Left lung (tissue), 4 donors: ENCODE measurements at regions not wholly inside any gene's neighbourhood (a gene's known extent, or its start where the extent isn't known, plus 50 kb on each side); places are given as distances from the start of the nearest gene placed in this dataset.

ENCODE experiments used
- ATAC-seq: fragments of 200-7000 bp; cut with Tn5 transposase; one replicate; pipeline ENCODE4 v1.9.1; 2020; ENCODE audit warnings: moderate library complexity
- DNase-seq, 4 donors: peaks; one replicate each; pipeline ENCODE4 v3.0.0-alpha.2; 2013 to 2020
- H3K27ac ChIP-seq, 2 donors: fragments of 200-600 bp; sonication (generic) in 1 of 2; one replicate each; pipeline versions ENCODE4 v1.5.0 to v1.8.0; 2020 to 2021
- H3K27me3 ChIP-seq, 2 donors: fragments of 200-600 bp; sonication (generic) in 1 of 2; one replicate each; pipeline versions ENCODE4 v1.5.0 to v1.8.0; 2020 to 2021
- H3K36me3 ChIP-seq, 2 donors: fragments of 200-600 bp; sonication (generic) in 1 of 2; one replicate each; pipeline versions ENCODE4 v1.5.0 to v1.8.0; 2020 to 2021
- H3K4me1 ChIP-seq, 2 donors: fragments of 200-600 bp; one replicate each; pipeline ENCODE4 v1.8.0; 2021
- H3K4me3 ChIP-seq, 2 donors: fragments of 200-600 bp; sonication (generic) in 1 of 2; one replicate each; pipeline versions ENCODE4 v1.5.0 to v1.8.0; 2020 to 2021; ENCODE audit warnings: mild to moderate bottlenecking in 1 of 2
- H3K9me3 ChIP-seq, 2 donors: fragments of 200-600 bp; sonication (generic) in 1 of 2; one replicate each; pipeline versions ENCODE4 v1.5.0 to v1.8.0; 2020 to 2021
- CTCF ChIP-seq, 2 donors: fragments of 200-600 bp; sonication (generic) in 1 of 2; IDR thresholded peaks; one replicate each; pipeline versions ENCODE4 v1.5.0 to v1.8.0; 2021; ENCODE audit warnings: antibody characterized with exemption in 2 of 2
- intact Hi-C, 2 donors: fragments of 100-400 bp; cut with DNase I; formaldehyde crosslinking; loops; one replicate each; pipeline versions ENCODE4 v1.11.2 to v1.14.2; 2022
- donor health status: DM: no; HTN: yes; CAD: no.
- donor health status: DM: no; HTN: no; CAD: no.

- no peak overlapping the region for H3K4me3 ChIP-seq
- intact Hi-C loops, result no loop called here
- no peaks in the 10 kb centered on the region for H3K4me1 ChIP-seq
- H3K36me3 ChIP-seq, result no peaks in the 10 kb centered on the region
- H3K9me3 ChIP-seq, result no peaks in the 10 kb centered on the region
- no peak for TF ChIP-seq CTCF (IDR thresholded peaks at IDR 0.05)
- DNase-seq, result no peak
- no peak for ATAC-seq
- H3K27me3 ChIP-seq, result no peaks in the 10 kb centered on the region
- no peak overlapping the region for H3K27ac ChIP-seq
Measured at GRCh38 chr5:39742916-39743315, 318.1 kb upstream of the DAB2 start.

DNA sequence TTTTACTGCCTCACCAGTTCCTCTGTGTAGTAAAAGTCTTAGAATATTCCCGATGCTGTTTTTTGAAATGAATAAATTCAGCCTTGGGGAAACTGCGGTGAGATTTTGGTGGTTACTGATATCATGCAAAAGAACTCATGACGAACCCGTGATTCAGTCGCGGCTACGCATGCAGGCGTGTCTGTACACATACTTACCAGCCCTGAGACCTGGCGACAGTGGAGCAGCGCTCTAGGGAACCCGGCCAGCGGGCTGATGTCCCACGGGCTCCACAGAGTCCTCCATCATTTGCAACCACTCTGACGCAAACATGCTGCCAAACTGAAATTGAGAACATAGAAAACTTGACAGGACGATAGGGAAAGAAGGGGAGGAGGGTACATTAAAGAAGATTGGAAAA, 315.6 kb upstream of the DAB2 start:
- TF ChIP-seq CTCF (IDR thresholded peaks at IDR 0.05), result no peak
- no peaks in the 10 kb centered on the region for H3K4me1 ChIP-seq
- no peak overlapping the region for H3K4me3 ChIP-seq
- no peak for ATAC-seq
- no peaks in the 10 kb centered on the region for H3K9me3 ChIP-seq
- intact Hi-C loops, result no loop called here
- no peak for DNase-seq
- H3K27me3 ChIP-seq, result no peaks in the 10 kb centered on the region
- no peak overlapping the region for H3K27ac ChIP-seq
- no peaks in the 10 kb centered on the region for H3K36me3 ChIP-seq

GRCh38 chr5:39732166-39732565, 307.4 kb upstream of the DAB2 start:
- intact Hi-C loops, result no loop called here
- H3K4me1 ChIP-seq, result no peaks in the 10 kb centered on the region
- no peaks in the 10 kb centered on the region for H3K27me3 ChIP-seq
- no peak for TF ChIP-seq CTCF (IDR thresholded peaks at IDR 0.05)
- ATAC-seq, result no peak
- H3K9me3 ChIP-seq, result no peaks in the 10 kb centered on the region
- DNase-seq, result no peak
- no peaks in the 10 kb centered on the region for H3K36me3 ChIP-seq
- no peak overlapping the region for H3K27ac ChIP-seq
- no peak overlapping the region for H3K4me3 ChIP-seq

DNA sequence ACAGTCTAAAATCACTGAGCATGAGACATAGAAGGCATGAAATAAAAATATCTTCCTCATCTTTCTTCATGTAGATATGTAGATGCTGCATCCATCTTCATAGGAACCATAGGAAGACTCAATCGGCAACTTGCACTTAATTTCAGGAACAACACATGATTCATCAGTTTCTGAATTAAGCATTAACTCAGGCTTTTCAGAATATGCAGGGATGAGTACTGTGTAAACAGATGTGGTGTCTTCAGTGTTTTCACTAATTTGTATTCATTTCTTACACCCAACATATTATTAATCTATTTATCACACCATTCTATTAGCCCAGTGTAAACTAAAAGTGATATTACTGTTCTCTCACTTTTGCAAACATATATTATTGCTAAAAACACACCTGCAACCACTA, 305.9 kb upstream of the DAB2 start:
- Histone ChIP-seq H3K27ac (no peak overlapping the region), H3K4me1 (no peaks in the 10 kb centered on the region), H3K36me3 (no peaks in the 10 kb centered on the region), H3K9me3 (no peaks in the 10 kb centered on the region), H3K4me3 (no peak overlapping the region), H3K27me3 (no peaks in the 10 kb centered on the region)
- DNase-seq (no peak), ATAC-seq (no peak)
- intact Hi-C loops, result no loop called here
- no peak for TF ChIP-seq CTCF (IDR thresholded peaks at IDR 0.05)

- Histone ChIP-seq H3K9me3 (no peaks in the 10 kb centered on the region), H3K36me3 (no peaks in the 10 kb centered on the region), H3K27ac (no peak overlapping the region), H3K27me3 (no peaks in the 10 kb centered on the region), H3K4me3 (no peak overlapping the region), H3K4me1 (no peaks in the 10 kb centered on the region)
- no peak for TF ChIP-seq CTCF (IDR thresholded peaks at IDR 0.05)
- ATAC-seq (no peak), DNase-seq (no peak)
- intact Hi-C loops, result no loop called here
Measured at GRCh38 chr5:39730006-39730405, 305.2 kb upstream of the DAB2 start.
